ENCODE measurements at regions not wholly inside any gene's neighbourhood (a gene's known extent, or its start where the extent isn't known, plus 50 kb on each side); places are given as distances from the start of the nearest gene placed in this dataset.

DNA sequence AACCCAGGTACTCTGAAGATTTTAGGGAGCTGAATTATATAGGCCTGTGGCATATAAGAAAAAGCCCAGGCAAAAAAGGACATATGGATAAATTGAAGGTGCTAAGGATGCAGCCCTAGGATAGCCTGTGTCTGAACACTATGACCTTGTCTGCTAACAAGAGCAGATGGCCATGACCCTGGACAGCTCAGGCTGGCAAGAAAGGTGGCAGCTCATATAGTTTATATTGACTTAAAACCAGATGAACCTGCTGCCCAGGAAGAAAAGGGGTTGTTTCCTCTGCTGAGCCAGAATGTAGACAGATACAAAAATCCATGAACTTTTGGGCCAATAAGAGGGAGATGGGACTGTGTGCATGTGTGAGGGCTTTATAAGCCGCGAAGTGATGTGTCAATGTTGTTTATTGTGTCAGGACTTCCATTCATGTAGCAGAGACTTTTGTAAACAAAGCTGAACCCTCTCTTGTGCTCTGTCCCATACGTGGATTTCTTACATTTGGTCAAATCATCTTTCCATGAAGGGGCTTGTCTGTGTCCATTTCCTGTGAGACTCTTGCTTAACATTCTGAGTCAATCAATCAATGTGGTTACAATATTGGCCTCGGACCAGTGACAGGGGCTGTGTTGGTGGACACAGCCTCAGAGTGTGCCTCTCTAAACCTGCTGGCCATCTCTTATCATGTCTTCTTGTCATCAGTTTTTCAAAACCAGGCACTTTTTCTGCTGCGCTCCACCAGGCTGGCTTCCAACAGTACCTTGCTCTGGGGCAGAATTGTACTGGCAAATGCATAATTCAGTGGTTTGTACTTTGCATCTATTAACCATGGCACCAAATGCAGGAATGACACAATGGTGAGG is 321.2 kb downstream of the WDR72 start:
- Histone ChIP-seq H3K79me2 (ENCODE audit: control insufficient read depth, insufficient read depth, low read length) (no peaks in the 10 kb centered on the region), H3K9ac (ENCODE audit: low read length) (no peak overlapping the region), H3K36me3 (replicated peaks in 1 of 2; ENCODE audit: control extremely low read depth in 1 of 2, control insufficient read depth in 1 of 2, extremely low read depth in 1 of 2, insufficient read depth in 2 of 2, low read length in 1 of 2) (no peaks in the 10 kb centered on the region), H3K27me3 (replicated peaks in 1 of 4; ENCODE audit: control extremely low read depth in 1 of 4, control insufficient read depth in 3 of 4, insufficient read depth in 4 of 4, low read length in 3 of 4) (no peaks in the 10 kb centered on the region), H3K27ac (ENCODE audit: low read length in 2 of 2) (no peak overlapping the region), H3K4me1 (ENCODE audit: control insufficient read depth in 2 of 2, insufficient read depth in 2 of 2, low read length in 2 of 2) (no peaks in the 10 kb centered on the region), H4K20me1 (ENCODE audit: control insufficient read depth, insufficient read depth, low read length, poor library complexity, severe bottlenecking) (no peaks in the 10 kb centered on the region), H3K4me2 (replicated peaks; ENCODE audit: low read depth, low read length, poor library complexity, severe bottlenecking) (no peak overlapping the region), H3K9me3 (ENCODE audit: control extremely low read depth in 1 of 3, control insufficient read depth in 2 of 3, insufficient read depth in 1 of 3, low read length in 2 of 3) (no peaks in the 10 kb centered on the region), H2AFZ (ENCODE audit: insufficient read depth, low read depth, low read length, poor library complexity, severe bottlenecking) (no peak overlapping the region), H3K4me3 (ENCODE audit: control extremely low read depth in 1 of 5, extremely low read depth in 1 of 5, insufficient read depth in 1 of 5, low read depth in 2 of 5, low read length in 4 of 5) (no peak overlapping the region)
- ChIA-PET CTCF (no interaction called here), POLR2A (no interaction called here)
- intact Hi-C loops (cut with micrococcal nuclease) = no loop called here
- 92% methylated on average over 5 of the region's 5 CpGs for WGBS (ENCODE audit: insufficient coverage)
- no peak overlapping the region for H3K27ac Mint-ChIP-seq
- H3K9me3 Mint-ChIP-seq (ENCODE audit: insufficient read depth) = no peaks in the 10 kb centered on the region
- no peak for ATAC-seq (ENCODE audit: low read depth)
- no peak for TF ChIP-seq EZH2 (IDR thresholded peaks at IDR 0.05; ENCODE audit: borderline replicate concordance, insufficient read depth, low read depth, low read length, poor library complexity, severe bottlenecking)
- TF ChIP-seq, protein P1, sequence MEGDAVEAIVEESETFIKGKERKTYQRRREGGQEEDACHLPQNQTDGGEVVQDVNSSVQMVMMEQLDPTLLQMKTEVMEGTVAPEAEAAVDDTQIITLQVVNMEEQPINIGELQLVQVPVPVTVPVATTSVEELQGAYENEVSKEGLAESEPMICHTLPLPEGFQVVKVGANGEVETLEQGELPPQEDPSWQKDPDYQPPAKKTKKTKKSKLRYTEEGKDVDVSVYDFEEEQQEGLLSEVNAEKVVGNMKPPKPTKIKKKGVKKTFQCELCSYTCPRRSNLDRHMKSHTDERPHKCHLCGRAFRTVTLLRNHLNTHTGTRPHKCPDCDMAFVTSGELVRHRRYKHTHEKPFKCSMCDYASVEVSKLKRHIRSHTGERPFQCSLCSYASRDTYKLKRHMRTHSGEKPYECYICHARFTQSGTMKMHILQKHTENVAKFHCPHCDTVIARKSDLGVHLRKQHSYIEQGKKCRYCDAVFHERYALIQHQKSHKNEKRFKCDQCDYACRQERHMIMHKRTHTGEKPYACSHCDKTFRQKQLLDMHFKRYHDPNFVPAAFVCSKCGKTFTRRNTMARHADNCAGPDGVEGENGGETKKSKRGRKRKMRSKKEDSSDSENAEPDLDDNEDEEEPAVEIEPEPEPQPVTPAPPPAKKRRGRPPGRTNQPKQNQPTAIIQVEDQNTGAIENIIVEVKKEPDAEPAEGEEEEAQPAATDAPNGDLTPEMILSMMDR (IDR thresholded peaks at IDR 0.05) = no peak
- DNase-seq = no peak
- H3K27me3 Mint-ChIP-seq = no peaks in the 10 kb centered on the region
- no peak overlapping the region for H3K4me3 Mint-ChIP-seq
- no peaks in the 10 kb centered on the region for H3K4me1 Mint-ChIP-seq

DNA sequence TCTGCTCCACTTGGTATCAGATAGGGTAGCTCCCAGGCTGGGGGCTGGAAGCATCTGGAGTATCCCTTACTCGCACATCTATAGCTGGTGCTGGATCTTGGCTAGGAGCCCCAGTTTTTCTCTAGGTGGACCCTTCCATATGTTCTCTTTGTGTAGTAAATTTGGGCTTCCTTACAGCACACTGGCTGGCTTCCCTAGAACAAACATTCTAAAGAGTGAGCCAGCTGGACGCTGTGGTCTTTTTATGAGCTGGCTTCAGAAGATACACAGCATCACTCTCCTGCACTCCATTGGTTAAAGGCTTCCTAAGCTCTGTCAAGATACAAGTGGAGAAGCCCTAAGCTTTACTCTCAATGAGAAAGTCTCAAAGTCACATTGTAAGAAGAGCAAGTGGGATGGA is 322.1 kb downstream of the WDR72 start:
- H3K4me3 Mint-ChIP-seq = no peak overlapping the region
- H4K20me1 ChIP-seq (ENCODE audit: control insufficient read depth, insufficient read depth, low read length, poor library complexity, severe bottlenecking) = no peaks in the 10 kb centered on the region
- TF ChIP-seq, protein P1 (IDR thresholded peaks at IDR 0.05) = no peak
- TF ChIP-seq EZH2 (IDR thresholded peaks at IDR 0.05; ENCODE audit: borderline replicate concordance, insufficient read depth, low read depth, low read length, poor library complexity, severe bottlenecking) = no peak
- no peak overlapping the region for H3K4me3 ChIP-seq (ENCODE audit: control extremely low read depth in 1 of 5, extremely low read depth in 1 of 5, insufficient read depth in 1 of 5, low read depth in 2 of 5, low read length in 4 of 5)
- no peak overlapping the region for H3K4me2 ChIP-seq (replicated peaks; ENCODE audit: low read depth, low read length, poor library complexity, severe bottlenecking)
- H3K79me2 ChIP-seq (ENCODE audit: control insufficient read depth, insufficient read depth, low read length) = no peaks in the 10 kb centered on the region
- CTCF ChIA-PET = interaction anchor here (0.7 kb wide), 1 partner anchor 16 kb away, joined by 3 read pairs; no protein-coding TSS in a partner anchor
- no peaks in the 10 kb centered on the region for H3K9me3 ChIP-seq (ENCODE audit: control extremely low read depth in 1 of 3, control insufficient read depth in 2 of 3, insufficient read depth in 1 of 3, low read length in 2 of 3)
- intact Hi-C loops (cut with micrococcal nuclease) = no loop called here
- H3K27me3 ChIP-seq (replicated peaks in 1 of 4; ENCODE audit: control extremely low read depth in 1 of 4, control insufficient read depth in 3 of 4, insufficient read depth in 4 of 4, low read length in 3 of 4) = no peaks in the 10 kb centered on the region
- H3K36me3 ChIP-seq (replicated peaks in 1 of 2; ENCODE audit: control extremely low read depth in 1 of 2, control insufficient read depth in 1 of 2, extremely low read depth in 1 of 2, insufficient read depth in 2 of 2, low read length in 1 of 2) = no peaks in the 10 kb centered on the region
- no peak overlapping the region for H3K9ac ChIP-seq (ENCODE audit: low read length)
- WGBS (ENCODE audit: insufficient coverage) = 100% methylated on average over 1 of the region's 2 CpGs
- no peak for DNase-seq
- no peak overlapping the region for H3K27ac ChIP-seq (ENCODE audit: low read length in 2 of 2)
- POLR2A ChIA-PET = no interaction called here
- H3K4me1 Mint-ChIP-seq = no peaks in the 10 kb centered on the region
- no peak overlapping the region for H2AFZ ChIP-seq (ENCODE audit: insufficient read depth, low read depth, low read length, poor library complexity, severe bottlenecking)
- H3K27me3 Mint-ChIP-seq = no peaks in the 10 kb centered on the region
- no peaks in the 10 kb centered on the region for H3K9me3 Mint-ChIP-seq (ENCODE audit: insufficient read depth)
- no peak overlapping the region for H3K27ac Mint-ChIP-seq
- H3K4me1 ChIP-seq (ENCODE audit: control insufficient read depth in 2 of 2, insufficient read depth in 2 of 2, low read length in 2 of 2) = no peaks in the 10 kb centered on the region
- ATAC-seq (ENCODE audit: low read depth) = no peak

Data from B cell (primary cell).